GM23338 (cell line): ENCODE measurements at regions not wholly inside any gene's neighbourhood (a gene's known extent, or its start where the extent isn't known, plus 50 kb on each side); places are given as distances from the start of the nearest gene placed in this dataset.

ENCODE experiments used
- ATAC-seq: fragments of 200-7000 bp; cut with Tn5 transposase; 3 replicates; pipeline ENCODE4 v1.9.1; 2020
- DNase-seq: peaks from one replicate; pipeline ENCODE4 v3.0.0-alpha.2; 2015; ENCODE audit warnings: low spot score
- H2AFZ ChIP-seq: fragments of 200-600 bp; sonication (generic); 2 replicates; pipeline ENCODE4 v1.8.0; 2016; ENCODE audit warnings: antibody characterized with exemption, mild to moderate bottlenecking, moderate library complexity
- H3F3A ChIP-seq: fragments of 200-600 bp; sonication (generic); replicated peaks from 2 replicates; pipeline ENCODE4 v1.8.0; 2017; ENCODE audit warnings: antibody characterized with exemption, mixed run types, low read depth
- H3K27ac ChIP-seq: fragments of 200-600 bp; sonication (generic); 2 replicates; pipeline ENCODE4 v1.6.1; 2016; ENCODE audit warnings: low read depth
- H3K27me3 ChIP-seq: fragments of 200-600 bp; sonication (generic); 2 replicates; pipeline ENCODE4 v1.8.0; 2016; ENCODE audit warnings: mild to moderate bottlenecking, mixed run types, moderate library complexity; ENCODE audit not compliant: insufficient read depth
- H3K36me3 ChIP-seq: fragments of 200-600 bp; sonication (generic); 2 replicates; pipeline ENCODE4 v1.8.0; 2016; ENCODE audit warnings: mild to moderate bottlenecking; ENCODE audit not compliant: insufficient read depth
- H3K4me1 ChIP-seq: fragments of 200-600 bp; sonication (generic); 2 replicates; pipeline ENCODE4 v1.8.0; 2016; ENCODE audit warnings: mild to moderate bottlenecking, moderate library complexity; ENCODE audit not compliant: insufficient read depth
- H3K4me2 ChIP-seq: fragments of 200-600 bp; sonication (generic); 2 replicates; pipeline ENCODE4 v1.7.1; 2017; ENCODE audit warnings: mixed run types
- H3K4me3 ChIP-seq: fragments of 200-600 bp; sonication (generic); 2 replicates; pipeline ENCODE4 v1.6.1; 2016; ENCODE audit warnings: mixed run types
- H3K79me2 ChIP-seq: fragments of 200-600 bp; sonication (generic); replicated peaks from 2 replicates; pipeline ENCODE4 v1.8.0; 2017; ENCODE audit warnings: mild to moderate bottlenecking; ENCODE audit not compliant: insufficient read depth
- H3K9me2 ChIP-seq: fragments of 200-600 bp; sonication (generic); 2 replicates; pipeline ENCODE4 v1.8.0; 2017; ENCODE audit not compliant: insufficient read depth
- H4K20me1 ChIP-seq: fragments of 200-600 bp; sonication (generic); replicated peaks from 2 replicates; pipeline ENCODE4 v1.8.0; 2017; ENCODE audit warnings: mild to moderate bottlenecking; ENCODE audit not compliant: insufficient read depth
- H3K27ac Mint-ChIP-seq: 2 replicates; pipeline ENCODE4 v1.8.0; 2020; ENCODE audit warnings: inconsistent platforms, mild to moderate bottlenecking, moderate library complexity, mixed read lengths
- H3K27me3 Mint-ChIP-seq: 3 replicates; pipeline ENCODE4 v1.8.0; 2022; ENCODE audit warnings: low read depth, mild to moderate bottlenecking, moderate library complexity, mixed read lengths, inconsistent platforms; ENCODE audit not compliant: insufficient read depth, poor library complexity
- H3K36me3 Mint-ChIP-seq: 3 replicates; pipeline ENCODE4 v1.8.0; 2021; ENCODE audit warnings: low read depth, mild to moderate bottlenecking, inconsistent platforms, moderate library complexity, mixed read lengths
- H3K4me1 Mint-ChIP-seq: 3 replicates; pipeline ENCODE4 v1.8.0; 2020; ENCODE audit warnings: mild to moderate bottlenecking, inconsistent platforms, mixed read lengths
- H3K4me3 Mint-ChIP-seq: 3 replicates; pipeline ENCODE4 v1.8.0; 2021; ENCODE audit warnings: moderate library complexity, mild to moderate bottlenecking, inconsistent platforms, mixed read lengths
- H3K9me3 Mint-ChIP-seq: 3 replicates; pipeline ENCODE4 v1.8.0; 2020; ENCODE audit warnings: moderate library complexity, mild to moderate bottlenecking, inconsistent platforms, mixed read lengths
- EZH2phosphoT487 ChIP-seq: fragments of 200-600 bp; sonication (generic); IDR thresholded peaks from one replicate; pipeline ENCODE4 v1.8.1; 2018; ENCODE audit warnings: antibody characterized with exemption; ENCODE audit not compliant: unreplicated experiment
- NANOG ChIP-seq: IDR thresholded peaks from 2 replicates; pipeline ENCODE4 v1.6.1; 2016; ENCODE audit warnings: antibody characterized with exemption, borderline replicate concordance
- STAT1 ChIP-seq: IDR thresholded peaks from one replicate; pipeline ENCODE4 v1.6.1; 2016; ENCODE audit warnings: antibody characterized with exemption; ENCODE audit not compliant: unreplicated experiment
- ZNF331 ChIP-seq: fragments of 250-450 bp; sonication (Bioruptor Pico); IDR thresholded peaks from 2 replicates; pipeline ENCODE4 v1.5.0; 2020; ENCODE audit warnings: low read depth, mild to moderate bottlenecking, moderate library complexity
- TF ChIP-seq, protein P1 (sequence below): IDR thresholded peaks from one replicate; pipeline ENCODE4 v1.6.1; 2018; ENCODE audit warnings: antibody characterized with exemption; ENCODE audit not compliant: unreplicated experiment
- TF ChIP-seq, protein P2 (sequence below): fragments of 250-450 bp; sonication (Bioruptor Pico); IDR thresholded peaks from 2 replicates; pipeline ENCODE4 v1.5.0; 2020; ENCODE audit warnings: mild to moderate bottlenecking, moderate library complexity

DNA sequence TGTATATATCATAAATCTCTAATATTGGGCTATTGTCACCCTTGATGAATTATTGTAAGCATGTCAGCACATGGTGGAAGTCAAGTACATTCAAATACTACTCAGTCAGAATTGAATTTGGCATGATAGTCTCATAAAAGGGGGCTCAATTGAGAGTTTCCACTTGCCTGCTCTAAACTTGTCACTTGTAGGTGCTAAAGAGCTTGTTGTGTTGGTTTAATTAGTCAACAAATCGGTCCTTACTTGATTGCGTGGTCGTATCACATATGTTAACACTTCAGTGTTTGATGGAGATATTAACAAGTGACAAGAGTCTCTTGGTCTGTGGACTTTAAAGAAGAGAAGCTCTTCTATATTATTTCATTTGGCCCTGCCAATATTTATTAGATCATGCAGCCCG lies 81.1 kb downstream of the NKX2-1 start (continued):
- TF ChIP-seq EZH2phosphoT487 (no peak), STAT1 (no peak), ZNF331 (no peak)

DNA sequence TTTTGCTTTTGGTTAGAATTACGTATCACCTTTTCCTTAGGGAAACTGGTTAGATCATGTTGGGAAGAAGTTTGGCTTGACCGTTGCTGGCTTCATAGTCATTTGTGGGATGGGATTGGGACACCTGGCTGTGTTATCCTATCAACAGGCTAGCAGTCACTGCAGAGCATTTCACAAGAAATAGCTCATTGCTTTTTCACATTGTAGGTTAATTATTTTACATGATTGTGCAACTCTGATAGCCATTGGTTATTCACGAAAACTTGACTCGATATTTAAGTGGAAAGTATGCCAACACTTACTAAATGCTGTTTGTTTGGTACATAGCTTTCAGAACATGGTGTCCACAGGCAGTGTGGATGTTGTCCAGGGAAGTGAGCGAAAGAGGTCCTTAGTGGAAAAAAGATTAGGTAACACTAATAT lies 89.4 kb downstream of the NKX2-1 start:
- Mint-ChIP-seq H3K9me3 (no peaks in the 10 kb centered on the region; the same call in 2 of the 3 replicates), H3K36me3 (no peaks in the 10 kb centered on the region), H3K27ac (no peak overlapping the region), H3K4me1 (peaks cover under 1% of the 10 kb centered on the region; the same call in 2 of the 3 replicates), H3K4me3 (no peak overlapping the region), H3K27me3 (no peaks in the 10 kb centered on the region)
- H3K36me3 ChIP-seq, result no peaks in the 10 kb centered on the region
- no peaks in the 10 kb centered on the region for H3K79me2 ChIP-seq
- no peak for TF ChIP-seq STAT1
- DNase-seq (no peak), ATAC-seq (no peak; the same call in 2 of the 3 replicates)
- peak overlapping the region; percentile 21; the same call in 1 of the 2 replicates for H3K27ac ChIP-seq
- no peaks in the 10 kb centered on the region for H4K20me1 ChIP-seq
- H3K4me1 ChIP-seq, result peaks cover 19% of the 10 kb centered on the region
- no peaks in the 10 kb centered on the region for H3F3A ChIP-seq
- H2AFZ ChIP-seq, result no peak overlapping the region
- no peak overlapping the region for H3K4me2 ChIP-seq
- peaks cover 10% of the 10 kb centered on the region for H3K9me2 ChIP-seq
- H3K4me3 ChIP-seq, result no peak overlapping the region
- H3K27me3 ChIP-seq, result no peaks in the 10 kb centered on the region

DNA sequence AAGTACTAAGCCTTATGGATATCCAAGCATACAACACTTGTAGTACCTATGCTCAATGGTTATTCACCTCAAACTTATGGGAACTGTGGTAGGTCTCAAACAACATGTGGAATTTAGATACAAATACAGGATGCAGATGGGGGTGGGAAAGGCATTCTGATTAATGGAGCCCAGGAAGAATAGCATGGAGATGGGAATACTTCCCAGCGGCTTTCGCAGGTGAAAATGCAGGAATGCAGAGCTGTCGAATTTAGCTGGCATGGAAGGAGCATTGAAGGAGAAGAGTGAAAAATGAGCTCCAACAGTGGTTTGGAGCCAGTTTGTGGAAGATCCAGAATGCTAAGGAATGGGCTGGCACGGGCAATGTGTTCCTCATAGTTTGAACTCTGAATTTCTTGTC lies 89.9 kb downstream of the NKX2-1 start:
- H3K4me1 Mint-ChIP-seq, result peaks cover 6% of the 10 kb centered on the region; the same call in 2 of the 3 replicates
- Histone ChIP-seq H3K27ac (peak overlapping the region; percentile 21; the same call in 1 of the 2 replicates), H3F3A (no peaks in the 10 kb centered on the region), H3K27me3 (no peaks in the 10 kb centered on the region), H3K9me2 (peaks cover 10% of the 10 kb centered on the region), H3K4me2 (peak overlapping the region; percentile 30; the same call in 1 of the 2 replicates), H3K79me2 (no peaks in the 10 kb centered on the region), H4K20me1 (no peaks in the 10 kb centered on the region), H3K4me1 (peaks cover 22% of the 10 kb centered on the region), H3K4me3 (no peak overlapping the region), H3K36me3 (no peaks in the 10 kb centered on the region), H2AFZ (no peak overlapping the region)
- H3K27me3 Mint-ChIP-seq, result no peaks in the 10 kb centered on the region
- H3K9me3 Mint-ChIP-seq, result no peaks in the 10 kb centered on the region; the same call in 2 of the 3 replicates
- DNase-seq, result peak; percentile 76
- H3K36me3 Mint-ChIP-seq, result no peaks in the 10 kb centered on the region
- ATAC-seq, result peak; percentile 80
- no peak overlapping the region for H3K4me3 Mint-ChIP-seq
- TF ChIP-seq NANOG, result 0 out of 2 replicates have a peak, but pooled peaks have one; percentile 19
- TF ChIP-seq, protein P1, sequence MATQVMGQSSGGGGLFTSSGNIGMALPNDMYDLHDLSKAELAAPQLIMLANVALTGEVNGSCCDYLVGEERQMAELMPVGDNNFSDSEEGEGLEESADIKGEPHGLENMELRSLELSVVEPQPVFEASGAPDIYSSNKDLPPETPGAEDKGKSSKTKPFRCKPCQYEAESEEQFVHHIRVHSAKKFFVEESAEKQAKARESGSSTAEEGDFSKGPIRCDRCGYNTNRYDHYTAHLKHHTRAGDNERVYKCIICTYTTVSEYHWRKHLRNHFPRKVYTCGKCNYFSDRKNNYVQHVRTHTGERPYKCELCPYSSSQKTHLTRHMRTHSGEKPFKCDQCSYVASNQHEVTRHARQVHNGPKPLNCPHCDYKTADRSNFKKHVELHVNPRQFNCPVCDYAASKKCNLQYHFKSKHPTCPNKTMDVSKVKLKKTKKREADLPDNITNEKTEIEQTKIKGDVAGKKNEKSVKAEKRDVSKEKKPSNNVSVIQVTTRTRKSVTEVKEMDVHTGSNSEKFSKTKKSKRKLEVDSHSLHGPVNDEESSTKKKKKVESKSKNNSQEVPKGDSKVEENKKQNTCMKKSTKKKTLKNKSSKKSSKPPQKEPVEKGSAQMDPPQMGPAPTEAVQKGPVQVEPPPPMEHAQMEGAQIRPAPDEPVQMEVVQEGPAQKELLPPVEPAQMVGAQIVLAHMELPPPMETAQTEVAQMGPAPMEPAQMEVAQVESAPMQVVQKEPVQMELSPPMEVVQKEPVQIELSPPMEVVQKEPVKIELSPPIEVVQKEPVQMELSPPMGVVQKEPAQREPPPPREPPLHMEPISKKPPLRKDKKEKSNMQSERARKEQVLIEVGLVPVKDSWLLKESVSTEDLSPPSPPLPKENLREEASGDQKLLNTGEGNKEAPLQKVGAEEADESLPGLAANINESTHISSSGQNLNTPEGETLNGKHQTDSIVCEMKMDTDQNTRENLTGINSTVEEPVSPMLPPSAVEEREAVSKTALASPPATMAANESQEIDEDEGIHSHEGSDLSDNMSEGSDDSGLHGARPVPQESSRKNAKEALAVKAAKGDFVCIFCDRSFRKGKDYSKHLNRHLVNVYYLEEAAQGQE, result no peak
- TF ChIP-seq, protein P2, sequence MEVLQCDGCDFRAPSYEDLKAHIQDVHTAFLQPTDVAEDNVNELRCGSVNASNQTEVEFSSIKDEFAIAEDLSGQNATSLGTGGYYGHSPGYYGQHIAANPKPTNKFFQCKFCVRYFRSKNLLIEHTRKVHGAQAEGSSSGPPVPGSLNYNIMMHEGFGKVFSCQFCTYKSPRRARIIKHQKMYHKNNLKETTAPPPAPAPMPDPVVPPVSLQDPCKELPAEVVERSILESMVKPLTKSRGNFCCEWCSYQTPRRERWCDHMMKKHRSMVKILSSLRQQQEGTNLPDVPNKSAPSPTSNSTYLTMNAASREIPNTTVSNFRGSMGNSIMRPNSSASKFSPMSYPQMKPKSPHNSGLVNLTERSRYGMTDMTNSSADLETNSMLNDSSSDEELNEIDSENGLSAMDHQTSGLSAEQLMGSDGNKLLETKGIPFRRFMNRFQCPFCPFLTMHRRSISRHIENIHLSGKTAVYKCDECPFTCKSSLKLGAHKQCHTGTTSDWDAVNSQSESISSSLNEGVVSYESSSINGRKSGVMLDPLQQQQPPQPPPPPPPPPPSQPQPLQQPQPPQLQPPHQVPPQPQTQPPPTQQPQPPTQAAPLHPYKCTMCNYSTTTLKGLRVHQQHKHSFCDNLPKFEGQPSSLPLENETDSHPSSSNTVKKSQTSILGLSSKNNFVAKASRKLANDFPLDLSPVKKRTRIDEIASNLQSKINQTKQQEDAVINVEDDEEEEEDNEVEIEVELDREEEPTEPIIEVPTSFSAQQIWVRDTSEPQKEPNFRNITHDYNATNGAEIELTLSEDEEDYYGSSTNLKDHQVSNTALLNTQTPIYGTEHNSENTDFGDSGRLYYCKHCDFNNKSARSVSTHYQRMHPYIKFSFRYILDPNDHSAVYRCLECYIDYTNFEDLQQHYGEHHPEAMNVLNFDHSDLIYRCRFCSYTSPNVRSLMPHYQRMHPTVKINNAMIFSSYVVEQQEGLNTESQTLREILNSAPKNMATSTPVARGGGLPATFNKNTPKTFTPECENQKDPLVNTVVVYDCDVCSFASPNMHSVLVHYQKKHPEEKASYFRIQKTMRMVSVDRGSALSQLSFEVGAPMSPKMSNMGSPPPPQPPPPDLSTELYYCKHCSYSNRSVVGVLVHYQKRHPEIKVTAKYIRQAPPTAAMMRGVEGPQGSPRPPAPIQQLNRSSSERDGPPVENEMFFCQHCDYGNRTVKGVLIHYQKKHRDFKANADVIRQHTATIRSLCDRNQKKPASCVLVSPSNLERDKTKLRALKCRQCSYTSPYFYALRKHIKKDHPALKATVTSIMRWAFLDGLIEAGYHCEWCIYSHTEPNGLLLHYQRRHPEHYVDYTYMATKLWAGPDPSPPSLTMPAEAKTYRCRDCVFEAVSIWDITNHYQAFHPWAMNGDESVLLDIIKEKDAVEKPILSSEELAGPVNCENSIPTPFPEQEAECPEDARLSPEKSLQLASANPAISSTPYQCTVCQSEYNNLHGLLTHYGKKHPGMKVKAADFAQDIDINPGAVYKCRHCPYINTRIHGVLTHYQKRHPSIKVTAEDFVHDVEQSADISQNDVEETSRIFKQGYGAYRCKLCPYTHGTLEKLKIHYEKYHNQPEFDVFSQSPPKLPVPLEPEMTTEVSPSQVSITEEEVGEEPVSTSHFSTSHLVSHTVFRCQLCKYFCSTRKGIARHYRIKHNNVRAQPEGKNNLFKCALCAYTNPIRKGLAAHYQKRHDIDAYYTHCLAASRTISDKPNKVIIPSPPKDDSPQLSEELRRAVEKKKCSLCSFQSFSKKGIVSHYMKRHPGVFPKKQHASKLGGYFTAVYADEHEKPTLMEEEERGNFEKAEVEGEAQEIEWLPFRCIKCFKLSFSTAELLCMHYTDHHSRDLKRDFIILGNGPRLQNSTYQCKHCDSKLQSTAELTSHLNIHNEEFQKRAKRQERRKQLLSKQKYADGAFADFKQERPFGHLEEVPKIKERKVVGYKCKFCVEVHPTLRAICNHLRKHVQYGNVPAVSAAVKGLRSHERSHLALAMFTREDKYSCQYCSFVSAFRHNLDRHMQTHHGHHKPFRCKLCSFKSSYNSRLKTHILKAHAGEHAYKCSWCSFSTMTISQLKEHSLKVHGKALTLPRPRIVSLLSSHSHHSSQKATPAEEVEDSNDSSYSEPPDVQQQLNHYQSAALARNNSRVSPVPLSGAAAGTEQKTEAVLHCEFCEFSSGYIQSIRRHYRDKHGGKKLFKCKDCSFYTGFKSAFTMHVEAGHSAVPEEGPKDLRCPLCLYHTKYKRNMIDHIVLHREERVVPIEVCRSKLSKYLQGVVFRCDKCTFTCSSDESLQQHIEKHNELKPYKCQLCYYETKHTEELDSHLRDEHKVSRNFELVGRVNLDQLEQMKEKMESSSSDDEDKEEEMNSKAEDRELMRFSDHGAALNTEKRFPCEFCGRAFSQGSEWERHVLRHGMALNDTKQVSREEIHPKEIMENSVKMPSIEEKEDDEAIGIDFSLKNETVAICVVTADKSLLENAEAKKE, result peak; percentile 22; the same call in 1 of the 2 replicates
- H3K27ac Mint-ChIP-seq, result no peak overlapping the region
